HS-27A (cell line): ENCODE measurements at regions not wholly inside any gene's neighbourhood (a gene's known extent, or its start where the extent isn't known, plus 50 kb on each side); places are given as distances from the start of the nearest gene placed in this dataset.
"Not testable (repeated sequence)": the region's sequence is repeated elsewhere in the genome, so short reads cannot be mapped to it uniquely, and the experiment has no call there.

ENCODE experiments used
- DNase-seq: peaks from one replicate; pipeline ENCODE4 v3.0.0-alpha.2; 2012; ENCODE audit warnings: low read depth, missing footprints

DNA sequence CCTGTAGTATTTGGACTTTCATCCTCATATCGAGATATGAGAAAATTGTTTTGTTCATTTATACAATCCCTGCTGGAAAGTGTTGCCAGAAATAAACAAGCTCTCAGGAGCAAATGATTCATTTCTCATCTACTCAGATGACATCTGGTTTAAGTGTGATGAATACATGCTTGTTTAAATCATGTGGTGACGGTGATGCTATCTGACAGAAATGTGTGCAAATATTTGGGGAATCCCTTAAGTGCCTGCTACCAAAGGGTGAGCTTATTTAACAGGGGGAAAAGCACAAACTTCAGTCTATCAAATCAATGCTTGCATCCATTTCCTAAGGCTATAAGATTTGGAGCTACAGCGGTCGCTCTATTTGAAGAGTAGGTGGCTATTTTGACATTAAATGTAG lies 368.3 kb upstream of the SASH1 start:
- peak; percentile 81 for DNase-seq

DNA sequence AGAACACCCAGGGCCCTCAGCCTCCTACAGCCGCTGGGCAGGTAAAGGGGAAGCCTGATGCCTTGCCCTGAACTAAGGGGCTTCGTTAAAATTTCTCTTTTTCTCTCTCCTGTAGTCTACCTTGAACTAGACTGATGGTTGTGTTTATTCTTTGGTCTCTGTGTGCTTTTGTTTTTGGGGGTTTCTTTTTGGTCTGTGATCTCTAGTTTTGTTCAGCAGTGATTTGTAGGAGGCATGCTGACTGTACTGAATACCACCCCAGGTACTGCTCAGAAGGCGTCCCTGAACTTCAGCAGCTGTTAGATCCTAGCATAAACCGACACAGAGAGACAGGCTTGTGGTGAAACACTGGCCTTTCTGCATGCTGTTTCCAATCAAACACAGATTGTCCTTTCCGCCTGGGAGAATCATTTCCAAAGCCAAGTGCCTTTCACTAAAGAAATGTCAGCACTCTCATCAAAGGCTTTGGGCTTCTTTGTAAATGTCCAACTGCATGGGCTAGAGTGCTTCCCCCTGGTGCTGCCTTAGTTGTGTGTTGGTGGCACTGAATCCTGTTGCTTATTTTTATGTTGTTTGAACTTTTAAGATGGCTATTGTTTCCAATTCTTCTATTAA lies 364.7 kb upstream of the SASH1 start:
- DNase-seq, result no peak

DNA sequence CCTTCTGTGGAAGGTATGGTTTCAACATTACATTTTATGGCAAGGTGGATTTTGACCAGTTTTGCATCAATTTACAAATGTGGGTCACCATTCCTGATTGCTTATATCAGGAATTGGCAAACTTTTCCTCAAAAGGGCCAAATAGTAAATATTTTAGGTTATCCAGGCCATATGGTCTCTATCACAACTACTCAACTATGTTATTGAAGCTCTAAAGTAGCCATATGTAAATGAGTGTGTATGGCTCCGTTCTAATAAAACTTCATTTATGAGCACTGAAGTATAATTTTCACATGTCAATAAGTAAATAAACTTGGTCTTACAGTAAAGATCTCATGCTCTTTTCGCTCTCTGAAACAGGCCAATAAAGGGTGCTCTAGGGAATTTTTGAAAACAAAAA lies 362.7 kb upstream of the SASH1 start:
- DNase-seq, result no peak

DNA sequence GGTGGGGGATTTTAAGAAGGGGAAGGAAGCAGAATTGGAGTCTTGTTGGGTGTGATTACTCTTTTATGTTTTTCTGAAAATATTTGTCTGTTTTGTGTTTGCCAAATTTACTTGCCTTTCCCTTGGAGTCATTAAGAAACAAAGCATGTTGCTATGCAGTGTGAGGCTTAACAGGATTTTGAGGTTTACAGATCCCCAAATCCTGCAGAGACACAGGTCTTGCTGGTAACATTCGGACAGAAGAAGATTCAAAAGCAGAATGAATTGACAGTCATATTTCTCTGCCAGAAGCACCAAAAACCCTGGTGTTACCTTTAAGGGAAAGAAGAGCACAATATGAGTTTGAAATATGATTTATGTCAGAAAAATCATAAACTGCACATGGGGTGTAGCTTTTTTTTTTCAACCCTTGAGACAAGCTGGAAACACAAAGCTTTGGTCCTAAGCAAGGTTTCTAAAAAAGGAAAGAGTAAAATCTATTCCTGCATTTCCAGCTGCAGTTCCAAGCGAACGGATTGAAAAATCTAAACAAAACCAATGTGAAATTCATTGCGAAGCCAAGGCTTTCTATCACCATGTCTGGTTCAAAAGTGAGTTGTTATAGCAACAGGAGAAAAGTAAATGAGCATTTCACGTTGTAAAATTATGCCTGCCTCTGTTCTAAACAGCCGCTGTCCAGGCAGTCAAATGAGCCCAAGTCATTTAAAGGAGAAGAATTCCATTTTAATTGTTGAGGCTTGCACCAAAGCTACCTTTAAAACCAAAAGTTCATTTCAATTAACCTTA lies 358.9 kb upstream of the SASH1 start:
- no peak for DNase-seq

GRCh38 chr6:147986846-147987245 lies 355.8 kb upstream of the SASH1 start:
- no peak for DNase-seq

- DNase-seq, result no peak
Observed at GRCh38 chr6:147990159-147990558, 352.5 kb upstream of the SASH1 start.

GRCh38 chr6:147991961-147992360 lies 350.7 kb upstream of the SASH1 start:
- no peak for DNase-seq

- no peak for DNase-seq
Observed at GRCh38 chr6:147999001-147999540, 343.6 kb upstream of the SASH1 start.

- DNase-seq, result no peak
Observed at GRCh38 chr6:148001844-148002642, 340.6 kb upstream of the SASH1 start.

DNA sequence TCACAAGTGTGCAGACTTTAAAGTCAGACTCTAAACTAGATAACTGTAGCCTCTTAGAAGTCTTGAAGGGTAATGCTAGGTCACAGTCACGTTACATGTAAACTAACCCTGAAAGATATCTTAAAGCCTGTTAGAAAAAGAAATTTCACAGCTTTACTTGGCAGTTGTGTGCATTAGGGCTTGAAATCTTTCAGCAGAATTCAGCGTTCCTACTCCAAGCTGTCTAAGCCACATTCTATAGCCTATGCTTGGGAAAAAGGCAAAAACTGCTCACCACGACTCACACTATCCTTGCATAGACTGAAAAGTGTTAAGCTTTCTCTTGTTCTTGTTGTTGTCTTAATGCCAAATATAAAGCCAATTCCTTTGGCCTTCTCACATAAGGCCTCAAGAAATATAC lies 338.0 kb upstream of the SASH1 start:
- DNase-seq, result no peak

- no peak for DNase-seq
Observed at GRCh38 chr6:148005806-148006205, 336.8 kb upstream of the SASH1 start.

DNA sequence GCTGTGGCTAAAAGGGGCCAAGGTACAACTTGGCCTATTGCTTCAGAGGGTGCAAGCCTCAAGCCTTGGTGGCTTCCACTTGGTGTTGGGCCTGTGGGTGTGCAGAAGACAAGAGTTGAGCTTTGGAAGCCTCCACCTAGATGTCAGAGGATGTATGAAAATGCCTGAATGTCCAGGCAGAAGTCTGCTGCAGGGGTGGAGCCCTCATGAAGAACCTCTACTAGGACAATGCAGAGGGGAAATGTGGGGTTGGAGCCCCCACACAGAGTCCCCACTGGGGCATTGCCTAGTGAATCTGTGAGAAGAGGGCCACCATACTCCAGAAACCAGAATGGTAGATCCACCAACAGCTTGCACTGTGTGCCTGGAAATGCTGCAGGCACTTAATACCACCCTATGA lies 332.1 kb upstream of the SASH1 start:
- DNase-seq, result not testable (repeated sequence)

DNA sequence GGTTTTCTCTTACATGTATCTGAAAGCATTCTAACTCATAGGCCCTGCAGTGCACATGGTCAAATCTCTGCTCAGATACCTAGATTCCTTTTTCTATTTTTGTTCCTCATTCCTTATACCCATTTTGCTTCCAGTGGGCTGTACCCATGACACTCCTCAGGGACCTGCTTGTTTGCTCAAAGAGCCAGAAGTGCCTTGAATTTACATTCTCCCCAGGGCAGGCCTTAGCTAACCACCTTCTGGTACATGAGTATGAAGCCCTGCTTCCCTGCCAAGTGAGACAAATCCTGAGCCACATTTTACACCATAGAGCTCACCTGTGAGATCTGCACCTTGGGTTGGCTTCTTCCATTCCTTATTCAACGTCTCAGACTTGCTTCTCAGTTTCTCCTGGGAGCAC lies 326.6 kb upstream of the SASH1 start:
- DNase-seq, result no peak

GRCh38 chr6:148021165-148021564 lies 321.5 kb upstream of the SASH1 start:
- DNase-seq, result no peak

DNA sequence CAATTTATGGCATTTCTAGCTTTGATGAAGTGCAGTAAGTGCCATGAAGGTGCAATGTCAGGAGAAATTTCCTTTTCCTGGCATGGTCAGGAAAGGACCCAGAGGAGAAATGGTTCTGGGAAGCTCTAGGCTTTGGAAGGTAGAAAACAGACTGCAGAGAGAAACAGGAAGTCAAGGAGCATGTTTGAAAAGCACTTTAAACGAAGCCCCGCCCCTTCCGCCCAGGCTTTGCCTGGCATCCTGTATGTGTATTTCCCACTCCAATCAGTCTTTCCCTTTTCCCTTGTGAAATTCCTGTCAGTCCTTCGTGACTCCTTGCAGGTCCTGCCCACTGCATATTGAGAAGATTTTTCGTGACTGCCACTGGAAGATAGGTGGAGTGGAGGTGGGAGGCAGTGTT lies 320.9 kb upstream of the SASH1 start:
- DNase-seq, result peak; percentile 19

DNA sequence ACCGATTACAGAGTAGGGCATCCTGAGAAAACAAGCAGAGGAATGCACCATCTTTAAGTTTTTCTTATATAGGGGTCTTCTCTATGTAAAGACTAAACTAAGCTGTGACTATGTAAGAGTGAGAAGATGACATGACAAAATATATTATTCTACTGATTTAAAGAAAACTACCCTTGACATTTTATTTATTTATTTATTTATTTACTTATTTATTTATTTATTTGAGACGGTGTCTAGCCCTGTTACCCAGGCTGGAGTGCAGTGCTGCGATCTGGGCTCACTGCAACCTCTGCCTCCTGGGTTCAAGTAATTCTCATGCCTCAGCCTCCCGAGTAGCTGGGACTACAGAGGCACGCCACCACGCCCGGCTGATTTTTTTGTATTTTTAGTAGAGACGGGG lies 320.4 kb upstream of the SASH1 start:
- not testable (repeated sequence) for DNase-seq

- DNase-seq, result no peak
Observed at GRCh38 chr6:148027201-148027600, 315.4 kb upstream of the SASH1 start.

DNA sequence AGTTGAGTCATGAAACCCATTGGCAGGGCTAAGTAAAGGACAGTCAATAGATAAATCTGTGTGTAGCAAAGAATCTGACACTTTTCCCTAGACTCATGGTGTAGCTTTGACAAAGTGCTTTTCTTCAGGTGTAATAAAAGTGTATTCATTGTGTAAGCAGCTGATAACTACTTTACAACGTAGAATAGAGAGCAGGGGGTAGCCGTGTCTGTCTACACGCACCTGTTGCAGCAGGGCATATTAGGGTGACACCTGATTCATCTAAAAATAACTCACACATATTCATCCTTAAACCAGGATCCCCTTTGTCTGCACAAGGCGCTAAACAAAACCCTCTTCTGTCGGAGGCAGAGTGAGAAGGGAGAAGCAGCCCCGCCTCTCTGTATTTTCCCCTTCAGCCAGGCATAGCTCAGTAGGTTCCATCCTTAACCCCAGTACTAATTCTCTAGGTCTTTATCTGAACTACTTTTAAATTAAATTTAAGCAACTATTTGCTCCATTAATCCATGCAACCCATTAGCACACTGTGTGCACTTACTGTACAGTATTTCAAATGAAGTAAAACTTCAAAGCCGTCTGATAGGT lies 306.7 kb upstream of the SASH1 start:
- no peak for DNase-seq

GRCh38 chr6:148037496-148037895 lies 305.1 kb upstream of the SASH1 start:
- peak; percentile 14 for DNase-seq

- no peak for DNase-seq
Observed at GRCh38 chr6:148041546-148041945, 301.1 kb upstream of the SASH1 start.

DNA sequence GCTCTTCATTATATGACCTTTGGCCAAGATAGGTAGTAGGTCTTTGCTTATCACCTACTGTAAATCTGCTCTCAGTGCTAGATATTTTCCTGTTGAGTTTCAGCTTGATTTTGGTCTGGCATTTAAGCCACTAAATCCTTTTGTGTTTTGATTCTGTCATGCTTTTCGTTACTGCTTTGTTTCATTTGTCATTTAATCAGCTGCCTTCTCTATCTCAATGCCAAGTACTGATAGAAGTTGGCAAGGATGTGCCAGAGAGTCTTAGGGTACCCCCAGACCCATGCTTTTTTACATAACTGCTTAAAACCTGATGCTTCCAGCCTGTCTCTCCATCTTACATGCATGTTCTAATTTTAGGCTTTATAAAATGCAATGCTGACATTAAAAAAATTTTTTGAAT lies 300.1 kb upstream of the SASH1 start:
- no peak for DNase-seq

DNA sequence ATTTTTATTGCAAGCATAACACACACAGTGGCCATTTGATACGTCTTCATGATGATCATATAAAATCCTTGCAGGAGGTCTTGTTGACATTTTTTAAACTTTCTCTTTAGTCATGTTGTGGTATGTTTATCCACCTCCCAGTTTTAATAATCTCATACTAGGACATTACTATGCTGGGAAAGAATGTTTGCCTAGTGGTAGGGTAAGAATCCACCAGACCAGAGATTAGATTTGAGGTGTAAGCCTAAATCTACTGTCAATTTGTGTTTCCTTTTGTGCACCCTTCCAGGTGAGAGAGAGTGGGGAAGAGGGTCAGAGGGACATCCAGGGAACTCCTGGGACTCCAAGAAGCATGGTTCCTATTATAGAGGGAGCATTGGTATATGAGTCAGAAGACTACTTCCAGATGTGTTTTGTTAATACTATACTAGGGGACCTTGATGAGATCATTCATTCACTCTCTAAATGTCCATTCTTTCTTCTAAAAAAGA lies 298.3 kb upstream of the SASH1 start:
- DNase-seq, result no peak
